GM23338 (cell line): ENCODE measurements at regions not wholly inside any gene's neighbourhood (a gene's known extent, or its start where the extent isn't known, plus 50 kb on each side); places are given as distances from the start of the nearest gene placed in this dataset.

Experiments used
- ATAC-seq: fragments of 200-7000 bp; cut with Tn5 transposase; 3 replicates; pipeline ENCODE4 v1.9.1; 2020
- DNase-seq: peaks from one replicate; pipeline ENCODE4 v3.0.0-alpha.2; 2015; ENCODE audit warnings: low spot score
- H2AFZ ChIP-seq: fragments of 200-600 bp; sonication (generic); 2 replicates; pipeline ENCODE4 v1.8.0; 2016; ENCODE audit warnings: antibody characterized with exemption, mild to moderate bottlenecking, moderate library complexity
- H3F3A ChIP-seq: fragments of 200-600 bp; sonication (generic); replicated peaks from 2 replicates; pipeline ENCODE4 v1.8.0; 2017; ENCODE audit warnings: antibody characterized with exemption, mixed run types, low read depth
- H3K27ac ChIP-seq: fragments of 200-600 bp; sonication (generic); 2 replicates; pipeline ENCODE4 v1.6.1; 2016; ENCODE audit warnings: low read depth
- H3K27me3 ChIP-seq: fragments of 200-600 bp; sonication (generic); 2 replicates; pipeline ENCODE4 v1.8.0; 2016; ENCODE audit warnings: mild to moderate bottlenecking, mixed run types, moderate library complexity; ENCODE audit not compliant: insufficient read depth
- H3K36me3 ChIP-seq: fragments of 200-600 bp; sonication (generic); 2 replicates; pipeline ENCODE4 v1.8.0; 2016; ENCODE audit warnings: mild to moderate bottlenecking; ENCODE audit not compliant: insufficient read depth
- H3K4me1 ChIP-seq: fragments of 200-600 bp; sonication (generic); 2 replicates; pipeline ENCODE4 v1.8.0; 2016; ENCODE audit warnings: mild to moderate bottlenecking, moderate library complexity; ENCODE audit not compliant: insufficient read depth
- H3K4me2 ChIP-seq: fragments of 200-600 bp; sonication (generic); 2 replicates; pipeline ENCODE4 v1.7.1; 2017; ENCODE audit warnings: mixed run types
- H3K4me3 ChIP-seq: fragments of 200-600 bp; sonication (generic); 2 replicates; pipeline ENCODE4 v1.6.1; 2016; ENCODE audit warnings: mixed run types
- H3K79me2 ChIP-seq: fragments of 200-600 bp; sonication (generic); replicated peaks from 2 replicates; pipeline ENCODE4 v1.8.0; 2017; ENCODE audit warnings: mild to moderate bottlenecking; ENCODE audit not compliant: insufficient read depth
- H3K9me2 ChIP-seq: fragments of 200-600 bp; sonication (generic); 2 replicates; pipeline ENCODE4 v1.8.0; 2017; ENCODE audit not compliant: insufficient read depth
- H4K20me1 ChIP-seq: fragments of 200-600 bp; sonication (generic); replicated peaks from 2 replicates; pipeline ENCODE4 v1.8.0; 2017; ENCODE audit warnings: mild to moderate bottlenecking; ENCODE audit not compliant: insufficient read depth
- H3K27ac Mint-ChIP-seq: 2 replicates; pipeline ENCODE4 v1.8.0; 2020; ENCODE audit warnings: inconsistent platforms, mild to moderate bottlenecking, moderate library complexity, mixed read lengths
- H3K27me3 Mint-ChIP-seq: 3 replicates; pipeline ENCODE4 v1.8.0; 2022; ENCODE audit warnings: low read depth, mild to moderate bottlenecking, moderate library complexity, mixed read lengths, inconsistent platforms; ENCODE audit not compliant: insufficient read depth, poor library complexity
- H3K36me3 Mint-ChIP-seq: 3 replicates; pipeline ENCODE4 v1.8.0; 2021; ENCODE audit warnings: low read depth, mild to moderate bottlenecking, inconsistent platforms, moderate library complexity, mixed read lengths
- H3K4me1 Mint-ChIP-seq: 3 replicates; pipeline ENCODE4 v1.8.0; 2020; ENCODE audit warnings: mild to moderate bottlenecking, inconsistent platforms, mixed read lengths
- H3K4me3 Mint-ChIP-seq: 3 replicates; pipeline ENCODE4 v1.8.0; 2021; ENCODE audit warnings: moderate library complexity, mild to moderate bottlenecking, inconsistent platforms, mixed read lengths
- H3K9me3 Mint-ChIP-seq: 3 replicates; pipeline ENCODE4 v1.8.0; 2020; ENCODE audit warnings: moderate library complexity, mild to moderate bottlenecking, inconsistent platforms, mixed read lengths
- CREB1 ChIP-seq: fragments of 250-450 bp; sonication (Bioruptor Pico); IDR thresholded peaks from 2 replicates; pipeline ENCODE4 v1.5.0; 2020; ENCODE audit warnings: low read depth, mild to moderate bottlenecking, moderate library complexity
- EZH2 ChIP-seq: fragments of 200-600 bp; sonication (generic); IDR thresholded peaks from one replicate; pipeline ENCODE4 v1.8.0; 2017; ENCODE audit warnings: antibody characterized with exemption, mild to moderate bottlenecking, low read depth; ENCODE audit not compliant: unreplicated experiment
- EZH2phosphoT487 ChIP-seq: fragments of 200-600 bp; sonication (generic); IDR thresholded peaks from one replicate; pipeline ENCODE4 v1.8.1; 2018; ENCODE audit warnings: antibody characterized with exemption; ENCODE audit not compliant: unreplicated experiment
- STAT1 ChIP-seq: IDR thresholded peaks from one replicate; pipeline ENCODE4 v1.6.1; 2016; ENCODE audit warnings: antibody characterized with exemption; ENCODE audit not compliant: unreplicated experiment
- ZNF114 ChIP-seq: fragments of 250-450 bp; sonication (Bioruptor Pico); IDR thresholded peaks from 2 replicates; pipeline ENCODE4 v1.5.0; 2020; ENCODE audit warnings: mild to moderate bottlenecking, moderate library complexity
- TF ChIP-seq, protein P1 (sequence below): fragments of 250-450 bp; sonication (Bioruptor Pico); IDR thresholded peaks from 2 replicates; pipeline ENCODE4 v1.5.0; 2020; ENCODE audit warnings: mild to moderate bottlenecking, moderate library complexity
- TF ChIP-seq, protein P2 (sequence below), 2 experiments: fragments of 200-600 bp in 1 of 2; sonication (generic) in 1 of 2; conservative IDR thresholded peaks; 2 replicates each; pipeline versions ENCODE4 v1.5.1 to v1.6.1; 2016 to 2017; ENCODE audit warnings: antibody characterized with exemption in 2 of 2, low read depth in 2 of 2, mild to moderate bottlenecking in 2 of 2, moderate library complexity in 1 of 2

DNA sequence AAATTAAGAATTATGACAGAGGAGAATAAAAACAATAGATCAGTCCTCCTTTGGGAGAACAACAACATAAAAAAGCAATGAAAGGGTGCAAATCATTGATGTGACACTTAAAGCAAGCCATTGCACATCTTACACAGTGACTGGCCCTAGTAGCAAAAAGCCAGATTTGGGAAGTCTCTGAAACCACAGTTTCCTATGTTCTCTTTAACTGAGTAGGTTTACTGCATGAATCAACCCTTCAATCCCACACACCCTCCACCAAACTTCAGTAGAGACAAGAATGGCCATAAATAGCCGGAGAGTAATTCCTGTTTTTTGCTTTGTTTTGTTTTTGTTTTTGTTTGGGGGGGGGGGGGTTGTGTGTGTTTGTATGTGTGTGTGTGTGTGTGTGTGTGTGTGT lies 180.8 kb downstream of the VEGFC start:
- Mint-ChIP-seq H3K4me3 (no peak overlapping the region), H3K4me1 (peaks cover 10% of the 10 kb centered on the region), H3K27me3 (no peaks in the 10 kb centered on the region), H3K27ac (no peak overlapping the region), H3K9me3 (no peaks in the 10 kb centered on the region), H3K36me3 (no peaks in the 10 kb centered on the region)
- H3K4me2 ChIP-seq, result no peak overlapping the region
- DNase-seq (no peak), ATAC-seq (no peak)
- no peak for TF ChIP-seq CREB1
- no peak for TF ChIP-seq EZH2
- no peak for TF ChIP-seq ZNF114 (CRISPR knock-in tag)
- TF ChIP-seq, protein P1, sequence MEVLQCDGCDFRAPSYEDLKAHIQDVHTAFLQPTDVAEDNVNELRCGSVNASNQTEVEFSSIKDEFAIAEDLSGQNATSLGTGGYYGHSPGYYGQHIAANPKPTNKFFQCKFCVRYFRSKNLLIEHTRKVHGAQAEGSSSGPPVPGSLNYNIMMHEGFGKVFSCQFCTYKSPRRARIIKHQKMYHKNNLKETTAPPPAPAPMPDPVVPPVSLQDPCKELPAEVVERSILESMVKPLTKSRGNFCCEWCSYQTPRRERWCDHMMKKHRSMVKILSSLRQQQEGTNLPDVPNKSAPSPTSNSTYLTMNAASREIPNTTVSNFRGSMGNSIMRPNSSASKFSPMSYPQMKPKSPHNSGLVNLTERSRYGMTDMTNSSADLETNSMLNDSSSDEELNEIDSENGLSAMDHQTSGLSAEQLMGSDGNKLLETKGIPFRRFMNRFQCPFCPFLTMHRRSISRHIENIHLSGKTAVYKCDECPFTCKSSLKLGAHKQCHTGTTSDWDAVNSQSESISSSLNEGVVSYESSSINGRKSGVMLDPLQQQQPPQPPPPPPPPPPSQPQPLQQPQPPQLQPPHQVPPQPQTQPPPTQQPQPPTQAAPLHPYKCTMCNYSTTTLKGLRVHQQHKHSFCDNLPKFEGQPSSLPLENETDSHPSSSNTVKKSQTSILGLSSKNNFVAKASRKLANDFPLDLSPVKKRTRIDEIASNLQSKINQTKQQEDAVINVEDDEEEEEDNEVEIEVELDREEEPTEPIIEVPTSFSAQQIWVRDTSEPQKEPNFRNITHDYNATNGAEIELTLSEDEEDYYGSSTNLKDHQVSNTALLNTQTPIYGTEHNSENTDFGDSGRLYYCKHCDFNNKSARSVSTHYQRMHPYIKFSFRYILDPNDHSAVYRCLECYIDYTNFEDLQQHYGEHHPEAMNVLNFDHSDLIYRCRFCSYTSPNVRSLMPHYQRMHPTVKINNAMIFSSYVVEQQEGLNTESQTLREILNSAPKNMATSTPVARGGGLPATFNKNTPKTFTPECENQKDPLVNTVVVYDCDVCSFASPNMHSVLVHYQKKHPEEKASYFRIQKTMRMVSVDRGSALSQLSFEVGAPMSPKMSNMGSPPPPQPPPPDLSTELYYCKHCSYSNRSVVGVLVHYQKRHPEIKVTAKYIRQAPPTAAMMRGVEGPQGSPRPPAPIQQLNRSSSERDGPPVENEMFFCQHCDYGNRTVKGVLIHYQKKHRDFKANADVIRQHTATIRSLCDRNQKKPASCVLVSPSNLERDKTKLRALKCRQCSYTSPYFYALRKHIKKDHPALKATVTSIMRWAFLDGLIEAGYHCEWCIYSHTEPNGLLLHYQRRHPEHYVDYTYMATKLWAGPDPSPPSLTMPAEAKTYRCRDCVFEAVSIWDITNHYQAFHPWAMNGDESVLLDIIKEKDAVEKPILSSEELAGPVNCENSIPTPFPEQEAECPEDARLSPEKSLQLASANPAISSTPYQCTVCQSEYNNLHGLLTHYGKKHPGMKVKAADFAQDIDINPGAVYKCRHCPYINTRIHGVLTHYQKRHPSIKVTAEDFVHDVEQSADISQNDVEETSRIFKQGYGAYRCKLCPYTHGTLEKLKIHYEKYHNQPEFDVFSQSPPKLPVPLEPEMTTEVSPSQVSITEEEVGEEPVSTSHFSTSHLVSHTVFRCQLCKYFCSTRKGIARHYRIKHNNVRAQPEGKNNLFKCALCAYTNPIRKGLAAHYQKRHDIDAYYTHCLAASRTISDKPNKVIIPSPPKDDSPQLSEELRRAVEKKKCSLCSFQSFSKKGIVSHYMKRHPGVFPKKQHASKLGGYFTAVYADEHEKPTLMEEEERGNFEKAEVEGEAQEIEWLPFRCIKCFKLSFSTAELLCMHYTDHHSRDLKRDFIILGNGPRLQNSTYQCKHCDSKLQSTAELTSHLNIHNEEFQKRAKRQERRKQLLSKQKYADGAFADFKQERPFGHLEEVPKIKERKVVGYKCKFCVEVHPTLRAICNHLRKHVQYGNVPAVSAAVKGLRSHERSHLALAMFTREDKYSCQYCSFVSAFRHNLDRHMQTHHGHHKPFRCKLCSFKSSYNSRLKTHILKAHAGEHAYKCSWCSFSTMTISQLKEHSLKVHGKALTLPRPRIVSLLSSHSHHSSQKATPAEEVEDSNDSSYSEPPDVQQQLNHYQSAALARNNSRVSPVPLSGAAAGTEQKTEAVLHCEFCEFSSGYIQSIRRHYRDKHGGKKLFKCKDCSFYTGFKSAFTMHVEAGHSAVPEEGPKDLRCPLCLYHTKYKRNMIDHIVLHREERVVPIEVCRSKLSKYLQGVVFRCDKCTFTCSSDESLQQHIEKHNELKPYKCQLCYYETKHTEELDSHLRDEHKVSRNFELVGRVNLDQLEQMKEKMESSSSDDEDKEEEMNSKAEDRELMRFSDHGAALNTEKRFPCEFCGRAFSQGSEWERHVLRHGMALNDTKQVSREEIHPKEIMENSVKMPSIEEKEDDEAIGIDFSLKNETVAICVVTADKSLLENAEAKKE (CRISPR knock-in tag), result no peak
- TF ChIP-seq EZH2phosphoT487, result no peak
- no peak for TF ChIP-seq STAT1
- TF ChIP-seq, protein P2, sequence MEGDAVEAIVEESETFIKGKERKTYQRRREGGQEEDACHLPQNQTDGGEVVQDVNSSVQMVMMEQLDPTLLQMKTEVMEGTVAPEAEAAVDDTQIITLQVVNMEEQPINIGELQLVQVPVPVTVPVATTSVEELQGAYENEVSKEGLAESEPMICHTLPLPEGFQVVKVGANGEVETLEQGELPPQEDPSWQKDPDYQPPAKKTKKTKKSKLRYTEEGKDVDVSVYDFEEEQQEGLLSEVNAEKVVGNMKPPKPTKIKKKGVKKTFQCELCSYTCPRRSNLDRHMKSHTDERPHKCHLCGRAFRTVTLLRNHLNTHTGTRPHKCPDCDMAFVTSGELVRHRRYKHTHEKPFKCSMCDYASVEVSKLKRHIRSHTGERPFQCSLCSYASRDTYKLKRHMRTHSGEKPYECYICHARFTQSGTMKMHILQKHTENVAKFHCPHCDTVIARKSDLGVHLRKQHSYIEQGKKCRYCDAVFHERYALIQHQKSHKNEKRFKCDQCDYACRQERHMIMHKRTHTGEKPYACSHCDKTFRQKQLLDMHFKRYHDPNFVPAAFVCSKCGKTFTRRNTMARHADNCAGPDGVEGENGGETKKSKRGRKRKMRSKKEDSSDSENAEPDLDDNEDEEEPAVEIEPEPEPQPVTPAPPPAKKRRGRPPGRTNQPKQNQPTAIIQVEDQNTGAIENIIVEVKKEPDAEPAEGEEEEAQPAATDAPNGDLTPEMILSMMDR (conservative IDR thresholded peaks at IDR 0.05; ENCODE audit: low read depth in 2 of 2), result no peak
- no peaks in the 10 kb centered on the region for H4K20me1 ChIP-seq
- peaks cover 3% of the 10 kb centered on the region; the same call in 1 of the 2 replicates for H3K9me2 ChIP-seq
- H3K36me3 ChIP-seq, result no peaks in the 10 kb centered on the region
- no peak overlapping the region for H3K4me3 ChIP-seq
- no peak overlapping the region for H2AFZ ChIP-seq
- H3K27ac ChIP-seq, result no peak overlapping the region
- H3K79me2 ChIP-seq, result no peaks in the 10 kb centered on the region
- no peaks in the 10 kb centered on the region for H3F3A ChIP-seq
- H3K4me1 ChIP-seq, result peaks cover 9% of the 10 kb centered on the region; the same call in 1 of the 2 replicates
- no peaks in the 10 kb centered on the region for H3K27me3 ChIP-seq
